ENCODE measurements at regions not wholly inside any gene's neighbourhood (a gene's known extent, or its start where the extent isn't known, plus 50 kb on each side); places are given as distances from the start of the nearest gene placed in this dataset.

DNA sequence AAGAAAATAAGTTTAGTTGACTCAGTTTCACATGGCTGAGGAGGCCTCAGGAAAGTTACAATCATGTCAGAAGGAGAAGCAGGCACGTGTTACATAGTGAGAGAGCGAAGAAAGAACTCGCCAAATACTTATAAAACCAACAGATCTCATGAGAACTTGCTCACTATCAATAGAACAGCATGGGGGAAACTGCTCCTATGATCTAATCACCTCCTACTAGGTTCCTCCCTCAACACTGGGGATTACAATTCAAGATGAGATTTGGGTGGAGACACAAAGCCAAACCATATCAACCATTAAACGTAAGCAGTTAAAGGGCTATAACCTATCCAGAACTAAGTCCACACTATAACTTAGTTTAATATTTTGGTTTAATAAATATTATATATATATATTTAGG lies 113.8 kb upstream of the ADGRL3 start:
- TF ChIP-seq POLR2A (IDR thresholded peaks at IDR 0.05; ENCODE audit: low read length) (no peak), GATA1 (IDR thresholded peaks at IDR 0.05; ENCODE audit: low read depth, low read length) (no peak)

All from erythroblast (primary cell).